ENCODE measurements at regions not wholly inside any gene's neighbourhood (a gene's known extent, or its start where the extent isn't known, plus 50 kb on each side); places are given as distances from the start of the nearest gene placed in this dataset.

DNA sequence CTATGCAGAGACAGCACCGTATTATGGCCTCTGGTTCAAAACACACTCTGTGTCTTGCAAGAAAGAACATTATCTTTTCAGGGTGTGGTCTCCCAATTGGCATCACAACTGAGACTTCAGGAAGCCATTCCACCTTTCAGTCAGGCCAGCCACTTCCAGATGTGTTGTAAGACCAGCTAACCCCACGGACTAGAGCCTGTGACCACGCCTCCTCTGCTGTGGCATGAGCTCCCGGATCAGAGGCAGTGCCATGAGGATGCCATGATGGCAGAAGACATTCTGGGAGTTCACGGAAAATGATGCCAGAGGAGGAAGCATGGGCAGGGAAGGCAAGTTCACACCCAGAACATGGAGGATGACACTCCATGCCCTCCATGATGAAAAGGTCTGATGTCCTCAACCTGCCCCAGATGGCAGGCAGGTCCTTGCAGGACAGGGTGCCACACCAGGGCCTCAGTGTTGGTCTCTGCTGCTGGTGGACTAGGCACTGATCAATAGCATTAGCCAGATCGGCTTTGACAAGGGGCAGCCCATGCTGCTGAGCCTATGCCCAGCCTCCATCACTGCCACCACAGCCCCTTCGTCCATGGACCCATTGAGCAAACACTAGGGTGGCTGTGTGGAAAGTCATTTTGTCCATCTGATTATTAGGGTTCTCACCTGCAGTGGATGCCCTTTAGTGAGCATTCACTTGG lies 341.6 kb downstream of the MATN1 start:
- no peak for TF ChIP-seq ZNF274 (IDR thresholded peaks at IDR 0.05; ENCODE audit: low read depth, low read length)
- no peak for TF ChIP-seq SUZ12 (IDR thresholded peaks at IDR 0.05; ENCODE audit: extremely low read depth, insufficient read depth, insufficient read length)

All from NT2/D1 (cell line).